HG03571 (cell line): ENCODE measurements at regions not wholly inside any gene's neighbourhood (a gene's known extent, or its start where the extent isn't known, plus 50 kb on each side); places are given as distances from the start of the nearest gene placed in this dataset.

Source experiments
- ATAC-seq: cut with Tn5 transposase; IDR thresholded peaks from one replicate; pipeline ENCODE4 v1.9.1; 2021; ENCODE audit not compliant: unreplicated experiment

- no peak for ATAC-seq
Measured at GRCh38 chr2:236863729-236864126, 222.0 kb upstream of the COPS8 start.

GRCh38 chr2:236865052-236865451 is 220.6 kb upstream of the COPS8 start:
- ATAC-seq, result no peak

GRCh38 chr2:236866542-236867340 is 218.9 kb upstream of the COPS8 start:
- no peak for ATAC-seq

- no peak for ATAC-seq
Measured at GRCh38 chr2:236867441-236868260, 218.0 kb upstream of the COPS8 start.

GRCh38 chr2:236870370-236870769 is 215.3 kb upstream of the COPS8 start:
- no peak for ATAC-seq

- no peak for ATAC-seq
Measured at GRCh38 chr2:236871500-236872001, 214.1 kb upstream of the COPS8 start.

- ATAC-seq, result no peak
Measured at GRCh38 chr2:236872015-236872414, 213.7 kb upstream of the COPS8 start.

- ATAC-seq, result no peak
Measured at GRCh38 chr2:236872981-236873380, 212.7 kb upstream of the COPS8 start.

GRCh38 chr2:236873636-236874035 is 212.1 kb upstream of the COPS8 start:
- no peak for ATAC-seq

- no peak for ATAC-seq
Measured at GRCh38 chr2:236874866-236875481, 210.7 kb upstream of the COPS8 start.

- no peak for ATAC-seq
Measured at GRCh38 chr2:236875906-236876505, 209.7 kb upstream of the COPS8 start.

GRCh38 chr2:236876642-236877041 is 209.0 kb upstream of the COPS8 start:
- ATAC-seq, result no peak

GRCh38 chr2:236877972-236878371 is 207.7 kb upstream of the COPS8 start:
- no peak for ATAC-seq

GRCh38 chr2:236879416-236879963 is 206.2 kb upstream of the COPS8 start:
- ATAC-seq, result no peak

- ATAC-seq, result no peak
Measured at GRCh38 chr2:236882074-236882473, 203.6 kb upstream of the COPS8 start.

- ATAC-seq, result no peak
Measured at GRCh38 chr2:236882930-236883329, 202.8 kb upstream of the COPS8 start.

- ATAC-seq, result no peak
Measured at GRCh38 chr2:236883819-236884218, 201.9 kb upstream of the COPS8 start.

GRCh38 chr2:236884569-236885175 is 201.0 kb upstream of the COPS8 start:
- ATAC-seq, result no peak

GRCh38 chr2:236886456-236886855 is 199.2 kb upstream of the COPS8 start:
- no peak for ATAC-seq

GRCh38 chr2:236887531-236887930 is 198.2 kb upstream of the COPS8 start:
- ATAC-seq, result no peak
